ENCODE measurements at regions not wholly inside any gene's neighbourhood (a gene's known extent, or its start where the extent isn't known, plus 50 kb on each side); places are given as distances from the start of the nearest gene placed in this dataset.

GRCh38 chr6:24994812-24995211 is 59.1 kb upstream of the RIPOR2 start:
- TF ChIP-seq, protein P1, sequence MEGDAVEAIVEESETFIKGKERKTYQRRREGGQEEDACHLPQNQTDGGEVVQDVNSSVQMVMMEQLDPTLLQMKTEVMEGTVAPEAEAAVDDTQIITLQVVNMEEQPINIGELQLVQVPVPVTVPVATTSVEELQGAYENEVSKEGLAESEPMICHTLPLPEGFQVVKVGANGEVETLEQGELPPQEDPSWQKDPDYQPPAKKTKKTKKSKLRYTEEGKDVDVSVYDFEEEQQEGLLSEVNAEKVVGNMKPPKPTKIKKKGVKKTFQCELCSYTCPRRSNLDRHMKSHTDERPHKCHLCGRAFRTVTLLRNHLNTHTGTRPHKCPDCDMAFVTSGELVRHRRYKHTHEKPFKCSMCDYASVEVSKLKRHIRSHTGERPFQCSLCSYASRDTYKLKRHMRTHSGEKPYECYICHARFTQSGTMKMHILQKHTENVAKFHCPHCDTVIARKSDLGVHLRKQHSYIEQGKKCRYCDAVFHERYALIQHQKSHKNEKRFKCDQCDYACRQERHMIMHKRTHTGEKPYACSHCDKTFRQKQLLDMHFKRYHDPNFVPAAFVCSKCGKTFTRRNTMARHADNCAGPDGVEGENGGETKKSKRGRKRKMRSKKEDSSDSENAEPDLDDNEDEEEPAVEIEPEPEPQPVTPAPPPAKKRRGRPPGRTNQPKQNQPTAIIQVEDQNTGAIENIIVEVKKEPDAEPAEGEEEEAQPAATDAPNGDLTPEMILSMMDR (IDR thresholded peaks at IDR 0.05), result no peak
- TF ChIP-seq POLR2A (IDR thresholded peaks at IDR 0.05; ENCODE audit: low read length), result no peak
